HepG2 (cell line): ENCODE measurements at regions not wholly inside any gene's neighbourhood (a gene's known extent, or its start where the extent isn't known, plus 50 kb on each side); places are given as distances from the start of the nearest gene placed in this dataset.
"Not testable (repeated sequence)": the region's sequence is repeated elsewhere in the genome, so short reads cannot be mapped to it uniquely, and the experiment has no call there.

Experiments
- TF ChIP-seq, protein P1 (sequence below): IDR thresholded peaks from 2 replicates; pipeline ENCODE4 v1.6.1; 2012; ENCODE audit warnings: inconsistent platforms
- TF ChIP-seq, protein P2 (sequence below): sonication (generic); formaldehyde crosslinking; IDR thresholded peaks from 2 replicates; pipeline ENCODE4 v1.9.0; 2022; ENCODE audit warnings: missing genetic modification reagents, mild to moderate bottlenecking, borderline replicate concordance
- TF ChIP-seq, protein P3 (sequence below): sonication (generic); formaldehyde crosslinking; IDR thresholded peaks from 2 replicates; pipeline ENCODE4 v1.5.0; 2020; ENCODE audit warnings: mild to moderate bottlenecking, missing genetic modification reagents, moderate library complexity

DNA sequence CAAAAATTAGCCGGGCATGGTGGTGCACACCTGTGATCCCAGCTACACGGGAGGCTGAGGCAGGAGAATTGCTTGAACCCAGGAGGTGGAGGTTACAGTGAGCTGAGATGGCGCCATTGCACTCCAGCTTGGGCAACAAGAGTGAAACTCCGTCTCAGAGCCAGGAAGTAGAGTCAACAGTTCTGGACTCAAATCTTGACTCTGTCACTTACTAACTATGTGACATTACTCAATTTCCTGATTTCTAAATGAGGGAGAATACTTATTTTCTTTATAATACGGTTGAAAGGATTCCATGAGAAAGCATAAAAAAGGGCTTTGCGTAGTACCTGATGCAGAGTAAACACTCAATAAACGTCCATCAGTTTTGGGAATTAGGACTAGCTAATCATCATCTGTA, 350.7 kb downstream of the SHQ1 start:
- TF ChIP-seq, protein P1, sequence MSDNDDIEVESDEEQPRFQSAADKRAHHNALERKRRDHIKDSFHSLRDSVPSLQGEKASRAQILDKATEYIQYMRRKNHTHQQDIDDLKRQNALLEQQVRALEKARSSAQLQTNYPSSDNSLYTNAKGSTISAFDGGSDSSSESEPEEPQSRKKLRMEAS: not testable (repeated sequence)
- TF ChIP-seq, protein P2, sequence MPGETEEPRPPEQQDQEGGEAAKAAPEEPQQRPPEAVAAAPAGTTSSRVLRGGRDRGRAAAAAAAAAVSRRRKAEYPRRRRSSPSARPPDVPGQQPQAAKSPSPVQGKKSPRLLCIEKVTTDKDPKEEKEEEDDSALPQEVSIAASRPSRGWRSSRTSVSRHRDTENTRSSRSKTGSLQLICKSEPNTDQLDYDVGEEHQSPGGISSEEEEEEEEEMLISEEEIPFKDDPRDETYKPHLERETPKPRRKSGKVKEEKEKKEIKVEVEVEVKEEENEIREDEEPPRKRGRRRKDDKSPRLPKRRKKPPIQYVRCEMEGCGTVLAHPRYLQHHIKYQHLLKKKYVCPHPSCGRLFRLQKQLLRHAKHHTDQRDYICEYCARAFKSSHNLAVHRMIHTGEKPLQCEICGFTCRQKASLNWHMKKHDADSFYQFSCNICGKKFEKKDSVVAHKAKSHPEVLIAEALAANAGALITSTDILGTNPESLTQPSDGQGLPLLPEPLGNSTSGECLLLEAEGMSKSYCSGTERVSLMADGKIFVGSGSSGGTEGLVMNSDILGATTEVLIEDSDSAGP (CRISPR knock-in tag): not testable (repeated sequence)
- TF ChIP-seq, protein P3, sequence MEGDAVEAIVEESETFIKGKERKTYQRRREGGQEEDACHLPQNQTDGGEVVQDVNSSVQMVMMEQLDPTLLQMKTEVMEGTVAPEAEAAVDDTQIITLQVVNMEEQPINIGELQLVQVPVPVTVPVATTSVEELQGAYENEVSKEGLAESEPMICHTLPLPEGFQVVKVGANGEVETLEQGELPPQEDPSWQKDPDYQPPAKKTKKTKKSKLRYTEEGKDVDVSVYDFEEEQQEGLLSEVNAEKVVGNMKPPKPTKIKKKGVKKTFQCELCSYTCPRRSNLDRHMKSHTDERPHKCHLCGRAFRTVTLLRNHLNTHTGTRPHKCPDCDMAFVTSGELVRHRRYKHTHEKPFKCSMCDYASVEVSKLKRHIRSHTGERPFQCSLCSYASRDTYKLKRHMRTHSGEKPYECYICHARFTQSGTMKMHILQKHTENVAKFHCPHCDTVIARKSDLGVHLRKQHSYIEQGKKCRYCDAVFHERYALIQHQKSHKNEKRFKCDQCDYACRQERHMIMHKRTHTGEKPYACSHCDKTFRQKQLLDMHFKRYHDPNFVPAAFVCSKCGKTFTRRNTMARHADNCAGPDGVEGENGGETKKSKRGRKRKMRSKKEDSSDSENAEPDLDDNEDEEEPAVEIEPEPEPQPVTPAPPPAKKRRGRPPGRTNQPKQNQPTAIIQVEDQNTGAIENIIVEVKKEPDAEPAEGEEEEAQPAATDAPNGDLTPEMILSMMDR (CRISPR knock-in tag): not testable (repeated sequence)
